ENCODE measurements at regions not wholly inside any gene's neighbourhood (a gene's known extent, or its start where the extent isn't known, plus 50 kb on each side); places are given as distances from the start of the nearest gene placed in this dataset.
"Not testable (repeated sequence)": the region's sequence is repeated elsewhere in the genome, so short reads cannot be mapped to it uniquely, and the experiment has no call there.

DNA sequence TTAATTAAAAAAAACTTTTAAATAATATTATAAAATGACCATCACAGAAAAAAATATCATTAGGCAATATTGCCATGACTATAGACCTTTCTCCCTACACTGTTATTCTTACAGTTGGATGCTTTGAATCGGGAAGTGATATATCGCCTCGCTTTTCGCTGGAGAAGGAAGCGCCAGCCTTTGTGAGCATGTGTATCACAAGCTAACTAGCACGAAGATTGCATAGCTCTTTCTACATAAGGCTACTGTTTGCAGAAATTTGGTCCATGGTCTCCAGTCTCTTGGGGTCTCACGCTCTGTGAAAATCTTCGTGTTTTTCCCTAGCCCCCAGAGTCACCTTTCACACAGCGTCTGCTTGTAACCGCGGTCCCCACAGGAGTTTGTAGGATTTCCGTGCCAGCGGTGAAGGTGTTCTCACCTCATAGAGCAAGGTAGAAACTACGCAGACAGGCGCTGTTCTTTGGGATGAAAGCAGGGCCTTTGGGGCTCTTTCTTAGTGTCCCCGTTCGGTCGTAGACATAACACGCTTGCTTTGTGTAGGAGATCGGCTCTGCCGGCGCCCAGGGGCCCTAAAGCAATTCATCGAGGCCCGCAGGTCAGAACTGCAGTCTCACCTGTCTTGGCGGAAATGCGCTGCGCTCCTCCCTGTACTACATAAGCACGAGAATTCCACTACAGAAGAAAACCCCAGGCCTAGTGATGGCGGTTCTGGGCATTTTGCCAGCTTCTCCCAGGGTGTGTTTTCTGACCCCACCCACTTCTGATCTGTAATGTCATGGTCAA, 214.5 kb upstream of the NOTCH2NLA start:
- H3K27ac ChIP-seq (ENCODE audit: low read length); H3K4me2 ChIP-seq (ENCODE audit: insufficient read depth, low read length); H3K36me3 ChIP-seq (ENCODE audit: insufficient read depth, low read length); H3K4me1 ChIP-seq (ENCODE audit: insufficient read depth, low read length); ATAC-seq (ENCODE audit: insufficient read depth, low read depth); H3K27me3 ChIP-seq (ENCODE audit: insufficient read depth, low read length, poor library complexity); H4K20me1 ChIP-seq (ENCODE audit: insufficient read depth, low read length); DNase-seq; H2AFZ ChIP-seq (ENCODE audit: low read depth, low read length); H3K9ac ChIP-seq (ENCODE audit: low read depth, low read length); H3K9me3 ChIP-seq (ENCODE audit: insufficient read depth, low read length, severe bottlenecking); H3K4me3 ChIP-seq (ENCODE audit: low read depth in 1 of 2, low read length in 2 of 2); H3K79me2 ChIP-seq (ENCODE audit: insufficient read depth, low read length): not testable (repeated sequence)

DNA sequence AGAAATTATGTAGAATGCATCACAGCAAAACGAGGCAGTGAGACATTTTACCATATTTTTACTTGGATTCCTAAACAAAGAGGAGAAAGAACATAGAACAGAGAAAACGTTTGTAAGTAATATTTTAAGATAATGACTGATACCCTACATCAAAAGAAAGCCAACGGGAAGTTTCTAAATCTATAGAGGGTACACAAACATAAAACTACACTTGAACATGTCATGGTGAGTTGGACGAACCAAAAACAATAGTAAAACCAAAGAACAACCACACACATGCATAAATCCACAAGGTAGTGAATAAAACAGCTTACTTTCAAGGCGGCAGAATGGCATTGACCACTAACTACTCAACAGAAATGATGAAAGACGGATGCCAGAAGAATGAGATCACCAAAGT, 209.7 kb upstream of the NOTCH2NLA start:
- H2AFZ ChIP-seq (ENCODE audit: low read depth, low read length); H4K20me1 ChIP-seq (ENCODE audit: insufficient read depth, low read length); H3K27me3 ChIP-seq (ENCODE audit: insufficient read depth, low read length, poor library complexity); H3K9ac ChIP-seq (ENCODE audit: low read depth, low read length); H3K9me3 ChIP-seq (ENCODE audit: insufficient read depth, low read length, severe bottlenecking); ATAC-seq (ENCODE audit: insufficient read depth, low read depth); H3K4me1 ChIP-seq (ENCODE audit: insufficient read depth, low read length); H3K79me2 ChIP-seq (ENCODE audit: insufficient read depth, low read length); H3K4me3 ChIP-seq (ENCODE audit: low read depth in 1 of 2, low read length in 2 of 2); H3K36me3 ChIP-seq (ENCODE audit: insufficient read depth, low read length); H3K4me2 ChIP-seq (ENCODE audit: insufficient read depth, low read length); DNase-seq; H3K27ac ChIP-seq (ENCODE audit: low read length): not testable (repeated sequence)

DNA sequence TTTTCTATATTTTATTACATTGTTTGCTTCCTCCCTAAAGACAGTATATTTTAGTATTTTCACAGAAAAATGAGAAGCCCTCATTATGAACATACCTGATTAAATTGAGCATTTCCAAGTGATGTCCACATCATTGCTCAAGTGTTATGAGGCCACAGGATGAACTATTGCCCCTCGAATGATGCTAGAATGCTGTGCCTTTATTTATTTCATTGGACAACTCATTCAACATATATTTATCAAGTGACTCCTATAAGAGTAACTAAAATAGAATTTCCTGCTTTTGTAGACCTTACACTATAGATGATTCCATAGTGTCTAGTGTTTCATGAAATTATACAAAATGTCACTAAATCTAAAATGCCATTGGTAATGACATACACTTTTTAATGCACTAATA, 187.8 kb upstream of the NOTCH2NLA start:
- H4K20me1 ChIP-seq (ENCODE audit: insufficient read depth, low read length); H3K79me2 ChIP-seq (ENCODE audit: insufficient read depth, low read length); H2AFZ ChIP-seq (ENCODE audit: low read depth, low read length); H3K36me3 ChIP-seq (ENCODE audit: insufficient read depth, low read length); H3K9me3 ChIP-seq (ENCODE audit: insufficient read depth, low read length, severe bottlenecking); DNase-seq; H3K4me3 ChIP-seq (ENCODE audit: low read depth in 1 of 2, low read length in 2 of 2); H3K4me2 ChIP-seq (ENCODE audit: insufficient read depth, low read length); H3K27ac ChIP-seq (ENCODE audit: low read length); ATAC-seq (ENCODE audit: insufficient read depth, low read depth); H3K9ac ChIP-seq (ENCODE audit: low read depth, low read length); H3K27me3 ChIP-seq (ENCODE audit: insufficient read depth, low read length, poor library complexity): not testable (repeated sequence)
- H3K4me1 ChIP-seq (ENCODE audit: insufficient read depth, low read length), result peaks cover 11% of the 10 kb centered on the region

DNA sequence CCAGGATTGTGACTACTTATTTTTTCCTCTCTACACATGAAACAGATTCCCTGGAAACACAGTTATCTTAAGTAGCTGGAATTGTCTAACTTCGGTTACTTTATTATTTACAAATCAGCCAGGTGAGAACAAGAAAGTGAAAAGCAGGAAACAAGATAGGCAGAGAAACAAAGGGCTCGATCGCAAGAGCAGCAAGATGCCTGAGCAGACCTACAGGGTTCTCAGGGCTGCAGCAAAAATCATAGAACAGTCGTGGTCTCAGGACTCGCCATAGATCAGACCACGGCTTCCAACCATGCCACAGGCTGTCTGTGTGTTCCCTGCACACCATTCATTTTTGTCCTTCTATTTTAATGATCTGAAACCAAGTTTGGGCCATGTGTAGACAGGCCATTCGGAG, 186.2 kb upstream of the NOTCH2NLA start:
- DNase-seq; H3K4me3 ChIP-seq (ENCODE audit: low read depth in 1 of 2, low read length in 2 of 2); H3K79me2 ChIP-seq (ENCODE audit: insufficient read depth, low read length); H2AFZ ChIP-seq (ENCODE audit: low read depth, low read length); H3K27ac ChIP-seq (ENCODE audit: low read length); H3K9ac ChIP-seq (ENCODE audit: low read depth, low read length); H3K27me3 ChIP-seq (ENCODE audit: insufficient read depth, low read length, poor library complexity); H3K36me3 ChIP-seq (ENCODE audit: insufficient read depth, low read length); H4K20me1 ChIP-seq (ENCODE audit: insufficient read depth, low read length); H3K9me3 ChIP-seq (ENCODE audit: insufficient read depth, low read length, severe bottlenecking); ATAC-seq (ENCODE audit: insufficient read depth, low read depth); H3K4me2 ChIP-seq (ENCODE audit: insufficient read depth, low read length): not testable (repeated sequence)
- H3K4me1 ChIP-seq (ENCODE audit: insufficient read depth, low read length), result peaks cover 13% of the 10 kb centered on the region

DNA sequence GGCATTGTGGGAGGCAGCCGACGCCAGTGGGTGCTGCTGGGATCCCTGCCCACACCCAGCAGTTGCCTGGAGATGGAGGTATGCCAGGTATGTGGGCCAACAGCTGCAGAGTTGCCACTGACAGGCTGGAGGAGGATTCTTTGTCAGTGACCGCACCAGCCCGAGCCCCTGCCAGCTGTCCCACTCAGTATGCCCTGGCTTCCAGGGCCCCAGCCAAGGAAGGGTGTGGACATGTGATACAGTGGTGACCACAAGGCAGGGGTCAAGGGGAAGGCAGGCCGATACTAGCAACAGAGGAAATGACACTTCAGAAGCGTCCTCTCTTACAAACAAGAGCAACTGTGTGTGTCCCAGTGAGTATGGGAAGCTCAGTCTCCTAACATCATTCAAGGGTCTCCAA, 185.1 kb upstream of the NOTCH2NLA start:
- not testable (repeated sequence) for ATAC-seq (ENCODE audit: insufficient read depth, low read depth); DNase-seq

DNA sequence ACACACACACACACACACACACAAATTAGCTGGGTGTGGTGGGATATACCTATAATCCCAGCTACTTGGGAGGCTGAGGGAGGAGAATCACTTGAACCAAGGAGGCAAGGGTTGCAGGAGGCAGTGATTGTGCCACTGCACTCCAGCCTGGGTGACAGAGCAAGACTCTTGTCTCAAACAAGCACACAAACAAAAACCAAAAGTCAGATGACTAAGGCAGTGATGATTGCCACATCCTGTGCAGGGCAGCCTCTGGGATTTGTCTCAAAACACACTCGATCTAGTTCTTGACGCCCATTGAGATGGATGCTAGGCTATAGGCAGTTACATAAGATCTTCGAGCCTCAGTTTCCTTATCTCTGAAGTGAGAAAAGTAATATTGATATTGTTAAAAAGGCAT, 183.1 kb upstream of the NOTCH2NLA start:
- H3K4me3 ChIP-seq (ENCODE audit: low read depth in 1 of 2, low read length in 2 of 2); H2AFZ ChIP-seq (ENCODE audit: low read depth, low read length); H3K79me2 ChIP-seq (ENCODE audit: insufficient read depth, low read length); H3K36me3 ChIP-seq (ENCODE audit: insufficient read depth, low read length); H4K20me1 ChIP-seq (ENCODE audit: insufficient read depth, low read length); H3K9me3 ChIP-seq (ENCODE audit: insufficient read depth, low read length, severe bottlenecking); H3K27me3 ChIP-seq (ENCODE audit: insufficient read depth, low read length, poor library complexity); H3K9ac ChIP-seq (ENCODE audit: low read depth, low read length): not testable (repeated sequence)
- peak overlapping the region; percentile 47 for H3K4me2 ChIP-seq (ENCODE audit: insufficient read depth, low read length)
- ATAC-seq (ENCODE audit: insufficient read depth, low read depth) (peak; percentile 88), DNase-seq (peak; percentile 64)
- H3K27ac ChIP-seq (ENCODE audit: low read length), result peak overlapping the region; percentile 74
- peaks cover 13% of the 10 kb centered on the region for H3K4me1 ChIP-seq (ENCODE audit: insufficient read depth, low read length)

More for the DNA sequence above, 185.1 kb upstream of the NOTCH2NLA start:
- H3K79me2 ChIP-seq (ENCODE audit: insufficient read depth, low read length); H3K9ac ChIP-seq (ENCODE audit: low read depth, low read length); H3K27ac ChIP-seq (ENCODE audit: low read length); H2AFZ ChIP-seq (ENCODE audit: low read depth, low read length); H3K27me3 ChIP-seq (ENCODE audit: insufficient read depth, low read length, poor library complexity); H3K36me3 ChIP-seq (ENCODE audit: insufficient read depth, low read length); H3K9me3 ChIP-seq (ENCODE audit: insufficient read depth, low read length, severe bottlenecking); H3K4me2 ChIP-seq (ENCODE audit: insufficient read depth, low read length); H3K4me3 ChIP-seq (ENCODE audit: low read depth in 1 of 2, low read length in 2 of 2); H4K20me1 ChIP-seq (ENCODE audit: insufficient read depth, low read length): not testable (repeated sequence)
- H3K4me1 ChIP-seq (ENCODE audit: insufficient read depth, low read length), result peaks cover 13% of the 10 kb centered on the region

DNA sequence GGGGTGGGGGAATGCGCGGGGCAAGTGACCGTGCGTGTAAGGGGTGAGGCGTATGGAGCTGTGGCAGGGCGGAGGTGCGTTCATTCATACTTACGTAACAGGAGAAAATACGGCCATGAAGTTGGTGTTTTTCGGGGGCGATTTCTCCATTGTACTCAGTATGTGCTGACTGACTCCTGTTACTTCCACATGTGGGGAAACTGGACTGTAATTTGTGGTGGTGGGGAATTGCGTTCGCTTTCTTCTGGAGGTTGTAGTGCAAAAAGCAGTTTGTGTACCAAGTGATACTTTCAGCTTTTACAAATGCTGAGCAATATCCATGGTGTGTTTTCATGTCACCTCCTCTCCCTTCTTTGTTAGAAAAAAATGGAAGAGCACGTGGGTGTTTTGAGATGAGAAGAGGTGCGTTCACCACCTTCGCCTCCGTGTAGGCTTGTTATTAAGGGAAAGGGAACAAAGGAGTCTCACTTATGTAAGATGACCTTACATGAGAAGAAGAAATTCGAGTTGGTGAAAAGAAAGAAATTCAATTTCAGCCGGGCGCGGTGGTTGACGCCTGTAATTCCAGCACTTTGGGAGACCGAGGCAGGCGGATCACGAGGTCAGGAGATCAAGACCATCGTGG, 181.1 kb upstream of the NOTCH2NLA start:
- DNase-seq; H3K9me3 ChIP-seq (ENCODE audit: insufficient read depth, low read length, severe bottlenecking); H3K4me3 ChIP-seq (ENCODE audit: low read depth in 1 of 2, low read length in 2 of 2); H3K36me3 ChIP-seq (ENCODE audit: insufficient read depth, low read length); H3K4me2 ChIP-seq (ENCODE audit: insufficient read depth, low read length); H4K20me1 ChIP-seq (ENCODE audit: insufficient read depth, low read length); ATAC-seq (ENCODE audit: insufficient read depth, low read depth); H3K79me2 ChIP-seq (ENCODE audit: insufficient read depth, low read length); H2AFZ ChIP-seq (ENCODE audit: low read depth, low read length); H3K27me3 ChIP-seq (ENCODE audit: insufficient read depth, low read length, poor library complexity); H3K9ac ChIP-seq (ENCODE audit: low read depth, low read length); H3K27ac ChIP-seq (ENCODE audit: low read length): not testable (repeated sequence)
- H3K4me1 ChIP-seq (ENCODE audit: insufficient read depth, low read length), result peaks cover 13% of the 10 kb centered on the region

DNA sequence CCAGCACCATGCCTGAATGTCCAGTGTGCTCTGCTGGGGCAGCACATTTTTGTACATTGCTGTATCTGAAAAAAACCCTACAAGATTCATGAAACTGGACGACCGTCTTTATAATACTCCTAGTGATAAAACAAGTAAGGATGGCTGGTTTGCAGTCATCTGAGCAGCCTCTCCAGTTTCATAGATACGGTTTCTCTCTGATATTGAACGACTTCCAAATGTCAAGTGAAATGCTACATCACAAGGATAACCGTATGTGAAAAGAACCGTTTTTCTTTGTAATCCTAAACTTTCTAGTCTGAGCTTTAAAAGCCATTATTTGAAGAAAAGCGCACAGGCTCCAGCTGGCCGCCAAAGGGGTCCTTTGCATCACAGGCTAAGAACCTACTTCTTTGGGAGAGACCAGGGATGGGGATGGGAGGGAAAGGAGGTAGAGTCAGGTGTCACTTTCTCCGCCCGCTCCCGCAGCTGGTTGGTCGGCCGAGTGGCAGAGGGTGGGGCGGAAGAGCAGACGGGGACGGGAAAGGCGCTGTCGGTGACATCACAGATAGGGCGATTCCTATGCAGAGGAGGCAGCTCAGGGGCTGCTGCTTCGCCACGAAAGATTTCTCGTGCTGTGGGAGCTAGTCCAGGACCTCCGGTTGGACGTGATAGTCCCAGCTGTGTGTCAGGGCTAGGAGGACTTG, 180.4 kb upstream of the NOTCH2NLA start:
- not testable (repeated sequence) for H4K20me1 ChIP-seq (ENCODE audit: insufficient read depth, low read length); H3K9me3 ChIP-seq (ENCODE audit: insufficient read depth, low read length, severe bottlenecking); H3K9ac ChIP-seq (ENCODE audit: low read depth, low read length); H3K4me3 ChIP-seq (ENCODE audit: low read depth in 1 of 2, low read length in 2 of 2); DNase-seq; ATAC-seq (ENCODE audit: insufficient read depth, low read depth); H3K36me3 ChIP-seq (ENCODE audit: insufficient read depth, low read length); H2AFZ ChIP-seq (ENCODE audit: low read depth, low read length); H3K27me3 ChIP-seq (ENCODE audit: insufficient read depth, low read length, poor library complexity); H3K27ac ChIP-seq (ENCODE audit: low read length); H3K4me2 ChIP-seq (ENCODE audit: insufficient read depth, low read length); H3K79me2 ChIP-seq (ENCODE audit: insufficient read depth, low read length)
- H3K4me1 ChIP-seq (ENCODE audit: insufficient read depth, low read length), result peaks cover 13% of the 10 kb centered on the region
